Astrocyte (in vitro differentiated cells and primary cell): ENCODE measurements at regions not wholly inside any gene's neighbourhood (a gene's known extent, or its start where the extent isn't known, plus 50 kb on each side); places are given as distances from the start of the nearest gene placed in this dataset.
"Not testable (repeated sequence)": the region's sequence is repeated elsewhere in the genome, so short reads cannot be mapped to it uniquely, and the experiment has no call there.

Source experiments
- DNase-seq: peaks from one replicate; pipeline ENCODE4 v3.0.0-alpha.2; 2010; ENCODE audit warnings: low read depth
- FAIRE-seq: peaks from 2 replicates; lab custom pipeline; 2011; peaks lifted over from hg19 to GRCh38; lab: Jason Lieb, UNC
- H2AFZ ChIP-seq: 2 replicates; pipeline ENCODE4 v1.6.0; 2012; ENCODE audit warnings: low read depth, low read length, inconsistent platforms
- H3K27ac ChIP-seq: 2 replicates; pipeline ENCODE4 v1.5.1; 2011; ENCODE audit warnings: low read depth, low read length, inconsistent platforms
- H3K27me3 ChIP-seq: 2 replicates; pipeline ENCODE4 v1.6.0; 2011; ENCODE audit warnings: low read length, inconsistent platforms; ENCODE audit not compliant: insufficient read depth
- H3K36me3 ChIP-seq: 2 replicates; pipeline ENCODE4 v1.5.1; 2011; ENCODE audit warnings: low read length, inconsistent platforms; ENCODE audit not compliant: insufficient read depth
- H3K4me1 ChIP-seq: 2 replicates; pipeline ENCODE4 v1.5.1; 2011; ENCODE audit warnings: low read length, inconsistent platforms; ENCODE audit not compliant: insufficient read depth
- H3K4me2 ChIP-seq: 2 replicates; pipeline ENCODE4 v1.6.0; 2012; ENCODE audit warnings: low read length, inconsistent platforms
- H3K4me3 ChIP-seq: 2 replicates; pipeline ENCODE4 v1.5.1; 2011; ENCODE audit warnings: low read depth, mild to moderate bottlenecking, low read length, inconsistent platforms; ENCODE audit not compliant: insufficient read depth
- H3K79me2 ChIP-seq: 2 replicates; pipeline ENCODE4 v1.6.0; 2012; ENCODE audit warnings: mild to moderate bottlenecking, low read length, inconsistent platforms; ENCODE audit not compliant: insufficient read depth
- H3K9ac ChIP-seq: 2 replicates; pipeline ENCODE4 v1.6.0; 2012; ENCODE audit warnings: mild to moderate bottlenecking, low read length, inconsistent platforms
- H3K9me3 ChIP-seq: 2 replicates; pipeline ENCODE4 v1.5.1; 2012; ENCODE audit warnings: low read depth, mild to moderate bottlenecking, low read length, inconsistent platforms; ENCODE audit not compliant: insufficient read depth
- H4K20me1 ChIP-seq: 2 replicates; pipeline ENCODE4 v1.6.0; 2012; ENCODE audit warnings: low read length, inconsistent platforms; ENCODE audit not compliant: insufficient read depth
- H3K27ac Mint-ChIP-seq: one replicate; pipeline ENCODE4 v1.8.0; 2021; ENCODE audit warnings: mild to moderate bottlenecking, mixed read lengths; ENCODE audit not compliant: unreplicated experiment
- H3K27me3 Mint-ChIP-seq: one replicate; pipeline ENCODE4 v1.8.0; 2021; ENCODE audit warnings: low read depth, mixed read lengths; ENCODE audit not compliant: unreplicated experiment
- H3K36me3 Mint-ChIP-seq: one replicate; pipeline ENCODE4 v1.8.0; 2021; ENCODE audit warnings: low read depth, mixed read lengths; ENCODE audit not compliant: unreplicated experiment
- H3K4me1 Mint-ChIP-seq: one replicate; pipeline ENCODE4 v1.8.0; 2021; ENCODE audit warnings: low read depth, mixed read lengths; ENCODE audit not compliant: unreplicated experiment
- H3K4me3 Mint-ChIP-seq: one replicate; pipeline ENCODE4 v1.8.0; 2021; ENCODE audit warnings: mild to moderate bottlenecking, moderate library complexity, mixed read lengths; ENCODE audit not compliant: unreplicated experiment
- H3K9me3 Mint-ChIP-seq: one replicate; pipeline ENCODE4 v1.8.0; 2021; ENCODE audit warnings: mild to moderate bottlenecking, mixed read lengths; ENCODE audit not compliant: unreplicated experiment
- EZH2 ChIP-seq: IDR thresholded peaks from 2 replicates; pipeline ENCODE4 v1.6.1; 2012; ENCODE audit warnings: mild to moderate bottlenecking, low read length, inconsistent platforms; ENCODE audit not compliant: insufficient read depth
- TF ChIP-seq, protein P1 (sequence below): IDR thresholded peaks from 2 replicates; pipeline ENCODE4 v1.5.1; 2011; ENCODE audit warnings: low read depth, mild to moderate bottlenecking, inconsistent platforms, low read length, moderate library complexity; ENCODE audit not compliant: insufficient read depth

DNA sequence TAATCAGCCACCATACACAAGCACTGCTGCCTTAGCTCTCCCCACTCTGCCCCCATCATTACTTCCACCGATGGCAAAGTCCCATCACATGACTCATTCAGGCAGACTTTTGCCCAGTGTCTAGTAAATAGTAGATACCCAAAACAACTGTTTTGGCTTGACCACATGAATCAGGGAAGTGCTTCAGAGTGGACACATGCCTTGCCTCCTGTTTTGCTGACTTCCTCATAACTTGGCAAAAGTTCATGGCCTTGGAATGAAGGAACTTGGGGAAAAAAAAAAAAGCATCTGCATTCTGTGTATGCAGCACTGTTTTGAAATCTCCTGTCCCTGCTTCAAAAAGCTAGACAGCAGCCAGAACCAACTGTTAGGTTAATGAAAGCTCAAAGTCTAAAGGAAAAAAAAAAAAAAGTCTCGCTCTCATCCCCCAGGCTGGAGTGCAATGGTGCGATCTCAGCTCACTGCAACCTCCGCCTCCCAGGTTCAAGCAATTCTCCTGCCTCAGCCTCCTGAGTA is 335.3 kb downstream of the FAM181B start:
- H3K27me3 ChIP-seq, result no peaks in the 10 kb centered on the region
- H4K20me1 ChIP-seq, result no peaks in the 10 kb centered on the region
- no peaks in the 10 kb centered on the region for H3K9me3 ChIP-seq
- Mint-ChIP-seq H3K9me3 (no peaks in the 10 kb centered on the region), H3K4me1 (peaks cover 19% of the 10 kb centered on the region), H3K27ac (peak overlapping the region; percentile 3), H3K36me3 (no peaks in the 10 kb centered on the region), H3K4me3 (no peak overlapping the region), H3K27me3 (no peaks in the 10 kb centered on the region)
- no peaks in the 10 kb centered on the region for H3K4me1 ChIP-seq
- H2AFZ ChIP-seq, result no peak overlapping the region
- H3K79me2 ChIP-seq, result no peaks in the 10 kb centered on the region
- DNase-seq, result no peak
- H3K36me3 ChIP-seq, result no peaks in the 10 kb centered on the region
- no peak overlapping the region for H3K4me2 ChIP-seq
- TF ChIP-seq, protein P1, sequence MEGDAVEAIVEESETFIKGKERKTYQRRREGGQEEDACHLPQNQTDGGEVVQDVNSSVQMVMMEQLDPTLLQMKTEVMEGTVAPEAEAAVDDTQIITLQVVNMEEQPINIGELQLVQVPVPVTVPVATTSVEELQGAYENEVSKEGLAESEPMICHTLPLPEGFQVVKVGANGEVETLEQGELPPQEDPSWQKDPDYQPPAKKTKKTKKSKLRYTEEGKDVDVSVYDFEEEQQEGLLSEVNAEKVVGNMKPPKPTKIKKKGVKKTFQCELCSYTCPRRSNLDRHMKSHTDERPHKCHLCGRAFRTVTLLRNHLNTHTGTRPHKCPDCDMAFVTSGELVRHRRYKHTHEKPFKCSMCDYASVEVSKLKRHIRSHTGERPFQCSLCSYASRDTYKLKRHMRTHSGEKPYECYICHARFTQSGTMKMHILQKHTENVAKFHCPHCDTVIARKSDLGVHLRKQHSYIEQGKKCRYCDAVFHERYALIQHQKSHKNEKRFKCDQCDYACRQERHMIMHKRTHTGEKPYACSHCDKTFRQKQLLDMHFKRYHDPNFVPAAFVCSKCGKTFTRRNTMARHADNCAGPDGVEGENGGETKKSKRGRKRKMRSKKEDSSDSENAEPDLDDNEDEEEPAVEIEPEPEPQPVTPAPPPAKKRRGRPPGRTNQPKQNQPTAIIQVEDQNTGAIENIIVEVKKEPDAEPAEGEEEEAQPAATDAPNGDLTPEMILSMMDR, result no peak
- TF ChIP-seq EZH2, result no peak
- H3K9ac ChIP-seq, result no peak overlapping the region
- no peak overlapping the region for H3K27ac ChIP-seq
- FAIRE-seq, result no peak
- H3K4me3 ChIP-seq, result no peak overlapping the region

DNA sequence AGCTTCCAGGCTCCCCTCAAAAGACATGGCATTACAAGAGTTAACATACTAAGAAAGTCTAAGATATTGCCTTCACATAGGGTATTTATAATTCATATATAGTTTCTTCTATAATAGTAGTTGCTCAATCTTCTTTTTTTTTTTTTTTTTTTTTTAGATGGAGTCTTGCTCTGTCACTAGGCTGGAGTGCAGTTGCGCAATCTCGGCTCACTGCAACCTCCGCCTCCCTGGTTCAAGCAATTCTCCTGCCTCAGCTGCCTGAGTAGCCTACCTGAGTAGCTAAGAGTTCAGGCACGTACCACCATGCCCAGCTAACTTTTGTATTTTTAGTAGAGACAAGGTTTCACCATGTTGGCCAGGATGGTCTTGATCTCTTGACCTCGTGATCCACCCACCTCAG is 337.0 kb downstream of the FAM181B start:
- H3K27me3 Mint-ChIP-seq, H3K27ac ChIP-seq, H3K4me3 Mint-ChIP-seq, H3K4me2 ChIP-seq, H3K27ac Mint-ChIP-seq, H2AFZ ChIP-seq, H4K20me1 ChIP-seq, H3K9me3 Mint-ChIP-seq, H3K9me3 ChIP-seq, H3K4me3 ChIP-seq, FAIRE-seq, H3K9ac ChIP-seq, H3K4me1 ChIP-seq, DNase-seq, H3K36me3 ChIP-seq, H3K27me3 ChIP-seq, H3K79me2 ChIP-seq, H3K36me3 Mint-ChIP-seq: not testable (repeated sequence)
- peaks cover 19% of the 10 kb centered on the region for H3K4me1 Mint-ChIP-seq

DNA sequence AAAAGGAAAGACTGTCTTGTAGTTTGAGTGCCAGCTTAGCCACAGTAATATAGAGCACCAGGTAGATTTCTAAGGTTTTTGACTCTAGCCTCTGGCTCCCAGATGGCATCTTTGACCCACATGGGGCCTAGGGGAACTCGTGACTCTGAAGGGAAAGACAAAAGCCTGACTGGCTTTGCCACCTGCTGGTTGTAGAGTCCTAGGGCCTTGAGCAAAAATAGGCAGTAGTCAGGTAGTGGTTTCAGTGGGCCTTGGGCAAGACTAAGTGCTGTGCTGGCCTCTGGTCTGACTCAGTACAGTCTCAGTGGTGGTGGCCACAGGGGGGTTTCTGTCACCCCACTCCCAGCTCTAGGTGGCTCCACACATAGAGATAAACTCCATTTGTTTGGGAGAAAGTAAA is 349.4 kb downstream of the FAM181B start:
- no peaks in the 10 kb centered on the region for H3K36me3 Mint-ChIP-seq
- H3K27me3 Mint-ChIP-seq, result no peaks in the 10 kb centered on the region
- Histone ChIP-seq H3K4me1 (no peaks in the 10 kb centered on the region), H3K27me3 (no peaks in the 10 kb centered on the region), H3K9ac (no peak overlapping the region), H3K9me3 (no peaks in the 10 kb centered on the region), H3K79me2 (no peaks in the 10 kb centered on the region), H3K4me3 (no peak overlapping the region), H4K20me1 (no peaks in the 10 kb centered on the region), H3K27ac (no peak overlapping the region), H3K36me3 (no peaks in the 10 kb centered on the region), H3K4me2 (no peak overlapping the region), H2AFZ (no peak overlapping the region)
- DNase-seq, result no peak
- H3K4me1 Mint-ChIP-seq, result peaks cover 6% of the 10 kb centered on the region
- TF ChIP-seq EZH2, result no peak
- TF ChIP-seq, protein P1, result no peak
- H3K9me3 Mint-ChIP-seq, result peaks cover 2% of the 10 kb centered on the region
- no peak overlapping the region for H3K4me3 Mint-ChIP-seq
- no peak for FAIRE-seq
- no peak overlapping the region for H3K27ac Mint-ChIP-seq
